Neural progenitor cell (in vitro differentiated cells): ENCODE measurements at regions not wholly inside any gene's neighbourhood (a gene's known extent, or its start where the extent isn't known, plus 50 kb on each side); places are given as distances from the start of the nearest gene placed in this dataset.

Experiments used
- CTCF ChIP-seq: fragments of 200-600 bp; sonication (generic); IDR thresholded peaks from 2 replicates; pipeline ENCODE4 v1.5.1; 2017; ENCODE audit warnings: antibody characterized with exemption, mild to moderate bottlenecking
- EZH2phosphoT487 ChIP-seq: fragments of 200-600 bp; sonication (generic); IDR thresholded peaks from 2 replicates; pipeline ENCODE4 v1.6.1; 2017; ENCODE audit warnings: antibody characterized with exemption

GRCh38 chr7:93823621-93824020, 66.9 kb downstream of the TFPI2 start:
- no peak for TF ChIP-seq CTCF
- TF ChIP-seq EZH2phosphoT487 = no peak
